ENCODE measurements at regions not wholly inside any gene's neighbourhood (a gene's known extent, or its start where the extent isn't known, plus 50 kb on each side); places are given as distances from the start of the nearest gene placed in this dataset. TPM values are rescaled to one million over a fixed set of nuclear protein-coding genes. Genes with fewer than 3 reads are reported as not detected.

DNA sequence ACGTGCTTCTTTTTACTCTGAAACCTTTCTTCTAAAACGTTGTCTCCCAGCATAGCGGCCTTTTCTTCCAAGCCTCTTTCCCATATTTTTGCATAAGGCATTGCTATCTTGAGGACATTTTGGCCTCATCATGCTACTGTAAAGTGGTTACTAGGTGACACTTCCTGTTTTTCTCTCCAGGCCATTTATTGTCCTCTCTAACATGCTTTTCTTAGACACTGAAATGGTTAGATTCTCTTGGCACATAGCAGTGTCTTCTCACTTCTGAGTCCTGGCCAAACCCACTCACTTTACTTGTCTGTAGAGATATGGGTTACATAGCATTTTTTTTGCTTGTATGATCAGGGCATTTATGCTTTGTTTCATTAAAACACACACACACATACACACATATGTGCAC lies 50.1 kb upstream of the KCNH7 start:
- no peaks in the 10 kb centered on the region for H3K36me3 ChIP-seq (ENCODE audit: control insufficient read depth, insufficient read depth, low read length)

More for the DNA sequence above, 50.1 kb upstream of the KCNH7 start:
- CTCF ChIA-PET: no interaction called here
- Histone ChIP-seq H3K27me3 (ENCODE audit: control insufficient read depth, insufficient read depth, low read length) (no peaks in the 10 kb centered on the region), H3K4me3 (ENCODE audit: low read depth, low read length) (no peak overlapping the region)
- TF ChIP-seq, protein P1, sequence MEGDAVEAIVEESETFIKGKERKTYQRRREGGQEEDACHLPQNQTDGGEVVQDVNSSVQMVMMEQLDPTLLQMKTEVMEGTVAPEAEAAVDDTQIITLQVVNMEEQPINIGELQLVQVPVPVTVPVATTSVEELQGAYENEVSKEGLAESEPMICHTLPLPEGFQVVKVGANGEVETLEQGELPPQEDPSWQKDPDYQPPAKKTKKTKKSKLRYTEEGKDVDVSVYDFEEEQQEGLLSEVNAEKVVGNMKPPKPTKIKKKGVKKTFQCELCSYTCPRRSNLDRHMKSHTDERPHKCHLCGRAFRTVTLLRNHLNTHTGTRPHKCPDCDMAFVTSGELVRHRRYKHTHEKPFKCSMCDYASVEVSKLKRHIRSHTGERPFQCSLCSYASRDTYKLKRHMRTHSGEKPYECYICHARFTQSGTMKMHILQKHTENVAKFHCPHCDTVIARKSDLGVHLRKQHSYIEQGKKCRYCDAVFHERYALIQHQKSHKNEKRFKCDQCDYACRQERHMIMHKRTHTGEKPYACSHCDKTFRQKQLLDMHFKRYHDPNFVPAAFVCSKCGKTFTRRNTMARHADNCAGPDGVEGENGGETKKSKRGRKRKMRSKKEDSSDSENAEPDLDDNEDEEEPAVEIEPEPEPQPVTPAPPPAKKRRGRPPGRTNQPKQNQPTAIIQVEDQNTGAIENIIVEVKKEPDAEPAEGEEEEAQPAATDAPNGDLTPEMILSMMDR (IDR thresholded peaks at IDR 0.05; ENCODE audit: insufficient read depth, low read depth, low read length): no peak
- no peak for DNase-seq (ENCODE audit: low read depth)
- POLR2A ChIA-PET: no interaction called here

Small RNA genes lying in the stretch of these regions (small RNA-seq; reads per million reads assigned to genes)
- not detected for gene RNU6-627P (ENCODE audit: insufficient read length, low read depth, low replicate concordance)
